ENCODE measurements at regions not wholly inside any gene's neighbourhood (a gene's known extent, or its start where the extent isn't known, plus 50 kb on each side); places are given as distances from the start of the nearest gene placed in this dataset.
"Not testable (repeated sequence)": the region's sequence is repeated elsewhere in the genome, so short reads cannot be mapped to it uniquely, and the experiment has no call there.

GRCh38 chr7:136134503-136134902 is 157.3 kb upstream of the MTPN start:
- Mint-ChIP-seq H3K27me3 (ENCODE audit: low read depth in 3 of 3) (peaks cover 0 to 3% (median 0%) of the 10 kb centered on the region in 3 donors), H3K36me3 (peaks cover 4 to 8% (median 8%) of the 10 kb centered on the region in 3 donors), H3K4me1 (no peaks in the 10 kb centered on the region), H3K9me3 (no peaks in the 10 kb centered on the region), H3K27ac (no peak overlapping the region), H3K4me3 (no peak overlapping the region)
- DNase-seq: no peak

- H3K4me3 Mint-ChIP-seq: no peak overlapping the region
- H3K4me1 Mint-ChIP-seq: no peaks in the 10 kb centered on the region
- peaks cover 0 to 3% (median 0%) of the 10 kb centered on the region in 3 donors for H3K27me3 Mint-ChIP-seq (ENCODE audit: low read depth in 3 of 3)
- no peak for DNase-seq
- H3K9me3 Mint-ChIP-seq: peaks cover 0 to under 1% (median 0%) of the 10 kb centered on the region in 6 donors
- H3K36me3 Mint-ChIP-seq: peaks cover 4 to 8% (median 8%) of the 10 kb centered on the region in 3 donors
- no peak overlapping the region for H3K27ac Mint-ChIP-seq
Observed at GRCh38 chr7:136133551-136133950, 156.4 kb upstream of the MTPN start.

- H3K27ac Mint-ChIP-seq: no peak overlapping the region
- peaks cover 4 to 12% (median 4%) of the 10 kb centered on the region in 3 donors for H3K36me3 Mint-ChIP-seq
- no peak for DNase-seq
- H3K27me3 Mint-ChIP-seq (ENCODE audit: low read depth in 3 of 3): peaks cover 0 to 3% (median 0%) of the 10 kb centered on the region in 3 donors
- peaks cover 0 to 4% (median 0%) of the 10 kb centered on the region in 6 donors for H3K9me3 Mint-ChIP-seq
- H3K4me3 Mint-ChIP-seq: no peak overlapping the region
- H3K4me1 Mint-ChIP-seq: no peaks in the 10 kb centered on the region
Observed at GRCh38 chr7:136131304-136131630, 154.1 kb upstream of the MTPN start.

GRCh38 chr7:136130511-136131303 is 153.5 kb upstream of the MTPN start:
- peaks cover 0 to 8% (median 4%) of the 10 kb centered on the region in 3 donors for H3K36me3 Mint-ChIP-seq
- peaks cover 0 to 3% (median 0%) of the 10 kb centered on the region in 3 donors for H3K27me3 Mint-ChIP-seq (ENCODE audit: low read depth in 3 of 3)
- H3K9me3 Mint-ChIP-seq: peaks cover 0 to 4% (median 0%) of the 10 kb centered on the region in 6 donors
- no peak for DNase-seq
- H3K4me3 Mint-ChIP-seq: no peak overlapping the region
- no peaks in the 10 kb centered on the region for H3K4me1 Mint-ChIP-seq
- no peak overlapping the region for H3K27ac Mint-ChIP-seq

GRCh38 chr7:136128050-136128449 is 150.9 kb upstream of the MTPN start:
- H3K4me3 Mint-ChIP-seq: no peak overlapping the region
- peaks cover 0 to 3% (median 0%) of the 10 kb centered on the region in 3 donors for H3K27me3 Mint-ChIP-seq (ENCODE audit: low read depth in 3 of 3)
- peaks cover 4% of the 10 kb centered on the region in 2 donors for H3K4me1 Mint-ChIP-seq
- H3K36me3 Mint-ChIP-seq: peaks cover 0 to 12% (median 9%) of the 10 kb centered on the region in 3 donors
- no peak for DNase-seq
- peaks cover 0 to 4% (median 0%) of the 10 kb centered on the region in 6 donors for H3K9me3 Mint-ChIP-seq
- no peak overlapping the region for H3K27ac Mint-ChIP-seq

GRCh38 chr7:136123352-136123751 is 146.2 kb upstream of the MTPN start:
- H3K27ac Mint-ChIP-seq: peak overlapping the region in 1 of 6 donors; percentile 10
- H3K4me3 Mint-ChIP-seq: no peak overlapping the region
- H3K4me1 Mint-ChIP-seq: peaks cover 5 to 7% of the 10 kb centered on the region in 2 donors
- no peak for DNase-seq
- peaks cover 12 to 22% (median 14%) of the 10 kb centered on the region in 3 donors for H3K36me3 Mint-ChIP-seq
- H3K27me3 Mint-ChIP-seq (ENCODE audit: low read depth in 3 of 3): peaks cover 0 to 2% (median 0%) of the 10 kb centered on the region in 3 donors
- peaks cover 0 to 2% (median 0%) of the 10 kb centered on the region in 6 donors for H3K9me3 Mint-ChIP-seq

- Mint-ChIP-seq H3K4me3 (no peak overlapping the region), H3K27ac (no peak overlapping the region), H3K27me3 (ENCODE audit: low read depth in 3 of 3) (peaks cover 0 to 2% (median 0%) of the 10 kb centered on the region in 3 donors), H3K4me1 (peaks cover 5 to 7% of the 10 kb centered on the region in 2 donors), H3K9me3 (no peaks in the 10 kb centered on the region), H3K36me3 (peaks cover 12 to 18% (median 17%) of the 10 kb centered on the region in 3 donors)
- no peak for DNase-seq
Observed at GRCh38 chr7:136122026-136122425, 144.9 kb upstream of the MTPN start.

- Mint-ChIP-seq H3K4me3 (no peak overlapping the region), H3K4me1 (peaks cover 4 to 5% of the 10 kb centered on the region in 2 donors), H3K27me3 (ENCODE audit: low read depth in 3 of 3) (peaks cover 0 to 3% (median 0%) of the 10 kb centered on the region in 3 donors), H3K9me3 (peaks cover 0 to 6% (median 0%) of the 10 kb centered on the region in 6 donors), H3K27ac (no peak overlapping the region), H3K36me3 (peaks cover 3 to 17% (median 10%) of the 10 kb centered on the region in 3 donors)
- DNase-seq: no peak
Observed at GRCh38 chr7:136117539-136117938, 140.4 kb upstream of the MTPN start.

- DNase-seq: no peak
- H3K36me3 Mint-ChIP-seq: peaks cover 3 to 14% (median 7%) of the 10 kb centered on the region in 3 donors
- peaks cover 0 to 7% (median 0%) of the 10 kb centered on the region in 6 donors for H3K9me3 Mint-ChIP-seq
- no peak overlapping the region for H3K27ac Mint-ChIP-seq
- H3K4me3 Mint-ChIP-seq: no peak overlapping the region
- peaks cover 0 to 3% (median 0%) of the 10 kb centered on the region in 3 donors for H3K27me3 Mint-ChIP-seq (ENCODE audit: low read depth in 3 of 3)
- peaks cover 4 to 5% of the 10 kb centered on the region in 2 donors for H3K4me1 Mint-ChIP-seq
Observed at GRCh38 chr7:136116186-136116585, 139.0 kb upstream of the MTPN start.

- no peak overlapping the region for H3K27ac Mint-ChIP-seq
- peaks cover 0 to 2% (median 0%) of the 10 kb centered on the region in 3 donors for H3K27me3 Mint-ChIP-seq (ENCODE audit: low read depth in 3 of 3)
- H3K4me1 Mint-ChIP-seq: peaks cover 4 to 5% of the 10 kb centered on the region in 2 donors
- peaks cover 2 to 5% (median 2%) of the 10 kb centered on the region in 3 donors for H3K36me3 Mint-ChIP-seq
- H3K4me3 Mint-ChIP-seq: no peak overlapping the region
- peak; percentile 5 to 36 (median 24) for DNase-seq
- H3K9me3 Mint-ChIP-seq: peaks cover 0 to 7% (median 3%) of the 10 kb centered on the region in 6 donors
Observed at GRCh38 chr7:136114966-136115762, 138.0 kb upstream of the MTPN start.

GRCh38 chr7:136114467-136114866 is 137.3 kb upstream of the MTPN start:
- H3K27ac Mint-ChIP-seq; DNase-seq; H3K27me3 Mint-ChIP-seq (ENCODE audit: low read depth in 3 of 3); H3K4me1 Mint-ChIP-seq; H3K36me3 Mint-ChIP-seq: not testable (repeated sequence)
- H3K4me3 Mint-ChIP-seq: peak overlapping the region in 1 of 5 donors; percentile 38
- peaks cover 0 to 14% (median 5%) of the 10 kb centered on the region in 6 donors for H3K9me3 Mint-ChIP-seq

- not testable (repeated sequence) for H3K4me1 Mint-ChIP-seq; DNase-seq; H3K27ac Mint-ChIP-seq; H3K4me3 Mint-ChIP-seq; H3K27me3 Mint-ChIP-seq (ENCODE audit: low read depth in 3 of 3)
- Mint-ChIP-seq H3K9me3 (peaks cover 0 to 29% (median 10%) of the 10 kb centered on the region in 6 donors), H3K36me3 (peaks cover 9 to 14% (median 12%) of the 10 kb centered on the region in 3 donors)
Observed at GRCh38 chr7:136109037-136109436, 131.9 kb upstream of the MTPN start.

GRCh38 chr7:136105191-136105590 is 128.0 kb upstream of the MTPN start:
- no peak overlapping the region for H3K27ac Mint-ChIP-seq
- DNase-seq: no peak
- H3K27me3 Mint-ChIP-seq (ENCODE audit: low read depth in 3 of 3): peaks cover 0 to 5% (median 0%) of the 10 kb centered on the region in 3 donors
- no peaks in the 10 kb centered on the region for H3K4me1 Mint-ChIP-seq
- peaks cover 13 to 17% (median 14%) of the 10 kb centered on the region in 3 donors for H3K36me3 Mint-ChIP-seq
- H3K4me3 Mint-ChIP-seq: no peak overlapping the region
- H3K9me3 Mint-ChIP-seq: peaks cover 0 to 22% (median 9%) of the 10 kb centered on the region in 6 donors

GRCh38 chr7:136104269-136104603 is 127.1 kb upstream of the MTPN start:
- no peak for DNase-seq
- H3K36me3 Mint-ChIP-seq: peaks cover 13 to 25% (median 17%) of the 10 kb centered on the region in 3 donors
- H3K27ac Mint-ChIP-seq: no peak overlapping the region
- no peaks in the 10 kb centered on the region for H3K4me1 Mint-ChIP-seq
- H3K27me3 Mint-ChIP-seq (ENCODE audit: low read depth in 3 of 3): peaks cover 0 to 2% (median 0%) of the 10 kb centered on the region in 3 donors
- H3K4me3 Mint-ChIP-seq: no peak overlapping the region
- H3K9me3 Mint-ChIP-seq: peaks cover 0 to 12% (median 7%) of the 10 kb centered on the region in 6 donors
